ENCODE measurements at regions not wholly inside any gene's neighbourhood (a gene's known extent, or its start where the extent isn't known, plus 50 kb on each side); places are given as distances from the start of the nearest gene placed in this dataset.
"Not testable (repeated sequence)": the region's sequence is repeated elsewhere in the genome, so short reads cannot be mapped to it uniquely, and the experiment has no call there.

- intact Hi-C loops (cut with micrococcal nuclease), result no loop called here
These were observed 118.7 kb upstream of the TBX18 start for GRCh38 chr6:84882768-84883766.

- intact Hi-C loops (cut with micrococcal nuclease), result not testable (repeated sequence)
These were observed 115.0 kb upstream of the TBX18 start for GRCh38 chr6:84879385-84879784.

- intact Hi-C loops (cut with micrococcal nuclease), result no loop called here
These were observed 113.3 kb upstream of the TBX18 start for GRCh38 chr6:84877515-84878210.

DNA sequence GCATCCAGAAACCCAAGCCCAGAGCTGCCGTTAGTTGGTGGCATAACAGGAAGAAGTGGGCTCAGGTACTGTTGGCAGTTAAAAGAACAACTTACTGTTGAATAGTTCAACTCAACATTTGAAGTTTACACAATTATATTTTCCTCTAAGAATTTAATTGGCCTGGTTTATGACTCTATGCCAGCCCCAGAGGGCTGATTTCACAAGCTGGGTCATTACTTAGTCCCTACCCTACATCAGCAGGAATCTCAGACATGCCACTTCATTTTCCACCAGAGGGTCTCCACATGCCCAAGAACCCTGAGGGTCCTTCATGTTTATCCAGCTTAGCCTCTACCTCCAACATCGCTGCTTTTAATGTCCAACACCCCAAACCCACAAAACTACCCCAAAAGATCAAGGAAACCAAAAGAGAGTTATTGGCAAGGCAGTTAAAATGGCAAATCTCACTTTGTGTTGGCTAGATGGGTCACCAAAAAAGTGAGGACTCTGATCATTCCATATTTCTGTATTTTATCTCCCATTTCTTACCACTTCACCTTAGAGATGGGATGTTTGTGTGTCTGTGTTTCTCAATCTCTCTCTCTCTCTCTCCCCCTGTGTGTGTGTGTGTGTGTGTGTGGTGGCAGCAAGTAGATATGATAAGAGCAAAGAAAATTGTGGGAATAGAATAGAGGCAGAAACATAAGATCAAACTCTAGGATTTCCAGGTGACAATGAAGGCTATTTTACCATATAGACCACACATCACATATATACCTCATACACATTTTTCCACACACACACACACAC lies 112.5 kb upstream of the TBX18 start:
- intact Hi-C loops (cut with micrococcal nuclease), result no loop called here

DNA sequence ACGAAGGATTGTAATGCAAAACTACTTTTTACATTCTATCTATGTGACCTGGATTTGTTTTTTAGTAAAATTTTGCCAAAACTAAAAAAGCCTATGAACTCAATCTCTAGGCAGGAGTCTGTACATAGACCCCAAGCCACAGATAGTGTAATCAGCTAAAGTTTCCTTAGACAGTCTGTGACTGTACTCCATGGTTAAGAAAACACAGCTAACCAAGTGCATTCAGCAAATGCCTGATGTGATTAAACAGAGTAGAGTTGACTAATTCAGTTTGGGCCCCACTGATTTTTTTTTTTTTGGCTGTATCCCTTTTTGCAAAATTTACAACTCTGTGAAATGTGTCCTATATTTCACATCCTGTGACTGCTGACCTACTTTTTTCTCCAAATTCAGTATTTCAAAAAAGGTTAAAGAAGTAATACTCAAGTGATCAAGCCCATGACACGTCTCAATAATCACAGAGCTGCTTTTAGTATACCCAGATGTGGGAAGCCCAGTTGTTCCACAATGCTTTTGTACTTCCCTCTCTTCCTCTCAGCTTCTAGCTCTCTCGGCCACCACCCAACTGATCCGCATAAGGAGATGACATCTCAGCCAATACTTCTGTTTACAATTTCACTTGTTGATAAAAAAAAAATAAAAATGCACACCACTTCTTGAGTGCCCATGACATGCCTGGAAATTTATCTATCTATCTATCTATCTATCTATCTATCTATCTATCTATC lies 108.8 kb upstream of the TBX18 start:
- intact Hi-C loops (cut with micrococcal nuclease), result no loop called here

DNA sequence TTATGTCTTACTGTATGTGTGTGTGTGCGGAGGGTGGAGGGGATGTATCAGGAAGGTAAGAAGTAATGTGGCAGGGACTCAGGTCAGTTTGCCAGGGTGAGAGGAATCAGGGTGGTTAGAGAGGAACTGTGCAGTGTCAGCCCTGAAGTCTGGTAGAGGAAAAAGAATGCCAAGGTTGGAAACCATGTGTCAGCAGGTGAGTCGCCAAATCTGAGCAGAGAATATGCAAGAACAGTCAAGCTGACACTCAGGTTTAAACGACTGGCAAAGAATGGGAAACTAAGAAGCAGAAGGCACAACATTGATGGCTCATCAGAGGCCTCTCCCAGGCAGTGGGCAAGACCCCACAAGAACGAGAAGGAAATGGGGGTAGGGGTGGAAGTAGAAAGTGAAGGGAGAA lies 107.5 kb upstream of the TBX18 start:
- intact Hi-C loops (cut with micrococcal nuclease), result no loop called here

DNA sequence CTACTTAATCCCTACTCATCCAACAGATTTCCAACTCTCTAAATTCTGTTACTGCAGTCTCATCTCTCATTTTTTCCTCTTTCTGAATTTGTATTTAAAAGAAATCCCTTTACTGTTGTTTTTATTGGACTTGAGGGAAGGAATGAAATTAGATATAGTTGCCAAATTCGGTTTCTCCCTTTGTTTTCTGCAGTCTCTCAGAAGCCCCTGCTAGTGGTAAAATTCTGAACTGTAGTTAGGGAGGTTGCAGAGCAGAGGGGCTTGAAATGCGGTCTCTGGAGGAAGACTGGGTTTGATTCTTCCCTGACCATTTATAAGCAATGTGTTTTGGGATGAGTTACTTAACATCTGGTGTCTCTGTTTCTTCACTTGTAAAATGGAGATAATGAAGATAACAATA lies 106.3 kb upstream of the TBX18 start:
- intact Hi-C loops (cut with micrococcal nuclease), result no loop called here

- intact Hi-C loops (cut with micrococcal nuclease), result no loop called here
These were observed 103.8 kb upstream of the TBX18 start for GRCh38 chr6:84868149-84868548.

DNA sequence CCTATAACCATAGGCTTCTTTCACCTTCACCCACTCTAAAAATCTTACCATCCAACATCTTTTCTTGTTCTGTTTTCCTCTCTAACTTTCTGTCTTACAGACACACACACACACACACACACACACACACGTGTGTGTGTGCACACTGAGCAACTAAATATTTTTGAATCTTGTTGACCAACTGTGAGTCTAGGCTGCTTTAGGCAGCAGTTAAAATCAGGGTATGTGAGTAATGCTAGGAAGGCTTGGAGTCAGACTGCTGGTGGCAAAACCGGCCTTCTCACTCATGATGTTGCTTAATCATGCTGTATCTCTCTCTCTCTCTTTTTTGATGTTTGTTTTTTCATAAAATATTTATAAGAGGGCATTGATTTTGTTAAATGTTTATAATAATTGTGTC lies 103.1 kb upstream of the TBX18 start:
- intact Hi-C loops (cut with micrococcal nuclease), result no loop called here

GRCh38 chr6:84866715-84867114 lies 102.3 kb upstream of the TBX18 start:
- intact Hi-C loops (cut with micrococcal nuclease), result no loop called here

DNA sequence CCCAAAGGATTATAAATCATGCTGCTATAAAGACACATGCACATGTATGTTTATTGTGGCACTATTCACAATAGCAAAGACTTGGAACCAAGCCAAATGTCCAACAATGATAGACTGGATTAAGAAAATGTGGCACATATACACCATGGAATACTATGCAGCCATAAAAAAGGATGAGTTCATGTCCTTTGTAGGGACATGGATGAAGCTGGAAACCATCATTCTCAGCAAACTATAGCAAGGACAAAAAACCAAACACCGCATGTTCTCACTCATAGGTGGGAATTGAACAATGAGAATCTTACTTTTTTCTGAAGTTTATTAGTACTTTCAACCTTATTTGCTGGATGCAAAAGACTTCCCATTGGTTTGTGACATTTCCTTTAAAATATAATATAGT lies 101.0 kb upstream of the TBX18 start:
- intact Hi-C loops (cut with micrococcal nuclease), result not testable (repeated sequence)

GRCh38 chr6:84862843-84863242 lies 98.4 kb upstream of the TBX18 start:
- intact Hi-C loops (cut with micrococcal nuclease), result no loop called here

DNA sequence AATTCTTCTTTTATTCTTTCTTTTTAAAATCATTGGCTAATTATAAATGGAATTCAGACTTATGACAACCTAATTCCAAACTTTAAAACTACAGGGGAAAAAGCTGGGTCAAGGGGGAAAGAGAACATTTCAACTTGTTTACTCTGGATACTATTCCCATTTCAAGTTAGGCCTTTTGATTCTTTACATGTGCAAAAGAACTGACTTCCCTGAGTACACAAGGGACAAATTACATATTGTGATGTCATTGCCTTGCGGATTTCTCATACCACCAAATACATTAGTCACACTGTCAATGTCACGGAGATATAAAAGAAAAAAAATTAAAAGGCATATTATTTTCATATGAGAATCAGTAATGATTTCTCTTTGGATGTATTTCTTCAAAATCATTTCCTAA lies 96.5 kb upstream of the TBX18 start:
- intact Hi-C loops (cut with micrococcal nuclease), result no loop called here

- intact Hi-C loops (cut with micrococcal nuclease), result no loop called here
These were observed 96.1 kb upstream of the TBX18 start for GRCh38 chr6:84860509-84860908.

GRCh38 chr6:84854811-84855400 lies 90.5 kb upstream of the TBX18 start:
- intact Hi-C loops (cut with micrococcal nuclease), result no loop called here

GRCh38 chr6:84853901-84854300 lies 89.5 kb upstream of the TBX18 start:
- intact Hi-C loops (cut with micrococcal nuclease), result no loop called here

DNA sequence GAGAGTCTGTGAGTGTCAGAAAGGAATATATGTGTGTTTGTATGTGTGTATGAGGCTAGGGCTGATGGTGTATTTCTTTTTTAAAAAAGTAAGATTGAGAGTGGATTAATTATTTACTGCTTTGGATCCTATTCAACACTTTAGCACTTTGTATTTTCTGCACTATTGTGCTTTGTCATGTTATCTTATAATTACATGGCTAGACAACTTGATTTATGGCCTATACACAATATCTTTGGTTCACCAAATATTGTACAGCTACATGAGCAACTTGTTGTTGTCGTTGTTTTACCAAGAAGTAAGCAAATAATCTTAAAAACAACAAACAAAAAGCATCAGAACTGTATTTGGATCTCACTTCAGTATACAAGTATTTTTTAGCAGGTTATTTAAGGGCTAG lies 84.6 kb upstream of the TBX18 start:
- intact Hi-C loops (cut with micrococcal nuclease), result no loop called here

DNA sequence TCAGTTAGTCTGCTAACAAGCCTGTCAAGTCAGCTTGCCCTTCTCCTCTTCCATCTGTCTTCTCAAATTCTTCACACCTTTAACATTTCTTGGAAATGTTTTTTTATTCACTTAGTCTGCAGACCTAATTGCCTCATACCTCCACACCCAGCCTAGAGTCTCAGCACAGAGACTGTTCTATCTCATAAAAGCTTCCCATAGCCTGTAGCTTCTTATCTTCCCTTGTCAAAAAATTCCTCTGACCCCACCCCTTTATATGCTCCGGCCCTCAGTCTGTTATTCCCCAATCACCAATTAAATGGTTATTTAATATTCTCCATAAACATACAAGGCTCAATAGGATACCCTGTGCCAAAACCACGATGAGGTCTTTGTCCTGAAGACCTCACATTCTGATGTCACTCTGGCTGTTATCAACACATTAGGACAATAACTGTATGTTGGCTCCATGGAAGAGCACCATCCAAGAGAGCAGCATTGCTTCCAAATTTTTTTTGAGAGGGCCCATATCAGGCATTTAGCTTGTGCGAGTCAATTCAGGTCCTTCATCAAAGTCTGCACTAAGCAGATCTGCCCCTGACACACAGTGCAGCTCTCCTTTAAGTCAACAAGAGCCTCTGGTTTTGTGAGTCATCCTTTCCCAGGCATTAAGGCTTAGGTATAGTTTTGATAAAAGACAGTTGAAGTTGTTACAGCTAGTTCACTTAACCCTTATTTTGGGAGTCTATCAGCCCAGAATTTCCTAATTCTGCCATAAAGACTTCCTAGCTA lies 83.2 kb upstream of the TBX18 start:
- intact Hi-C loops (cut with micrococcal nuclease), result no loop called here

- intact Hi-C loops (cut with micrococcal nuclease), result no loop called here
These were observed 78.2 kb upstream of the TBX18 start for GRCh38 chr6:84842525-84843166.

Data from T-helper 2 cell treated with Interferon-gamma antibody and Interleukin-4, amounts not matched to agents 100 ng/mL and 5 ng/mL, for 36 hours (primary cell).